ENCODE measurements at regions not wholly inside any gene's neighbourhood (a gene's known extent, or its start where the extent isn't known, plus 50 kb on each side); places are given as distances from the start of the nearest gene placed in this dataset.
"Not testable (repeated sequence)": the region's sequence is repeated elsewhere in the genome, so short reads cannot be mapped to it uniquely, and the experiment has no call there.

DNA sequence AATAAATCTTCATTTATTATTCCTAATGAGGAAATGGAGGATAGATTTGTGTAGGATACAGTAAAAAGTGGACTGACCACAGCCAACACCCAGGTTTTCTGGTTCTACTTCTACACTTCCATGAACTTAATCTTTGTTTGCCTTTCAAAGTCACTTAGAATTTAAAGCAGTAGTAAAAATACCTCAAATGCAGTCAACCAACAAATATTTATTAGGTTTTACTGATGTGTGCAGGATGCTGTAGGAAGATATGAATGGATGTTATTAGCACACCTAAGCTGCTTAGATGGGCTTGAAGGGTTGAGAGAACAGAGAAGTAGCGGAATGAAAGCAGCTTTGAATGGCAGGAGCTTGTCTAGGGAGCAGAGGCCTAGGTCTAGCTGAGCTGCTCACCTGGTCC, 201.1 kb downstream of the PALM2AKAP2 start:
- DNase-seq, result no peak

DNA sequence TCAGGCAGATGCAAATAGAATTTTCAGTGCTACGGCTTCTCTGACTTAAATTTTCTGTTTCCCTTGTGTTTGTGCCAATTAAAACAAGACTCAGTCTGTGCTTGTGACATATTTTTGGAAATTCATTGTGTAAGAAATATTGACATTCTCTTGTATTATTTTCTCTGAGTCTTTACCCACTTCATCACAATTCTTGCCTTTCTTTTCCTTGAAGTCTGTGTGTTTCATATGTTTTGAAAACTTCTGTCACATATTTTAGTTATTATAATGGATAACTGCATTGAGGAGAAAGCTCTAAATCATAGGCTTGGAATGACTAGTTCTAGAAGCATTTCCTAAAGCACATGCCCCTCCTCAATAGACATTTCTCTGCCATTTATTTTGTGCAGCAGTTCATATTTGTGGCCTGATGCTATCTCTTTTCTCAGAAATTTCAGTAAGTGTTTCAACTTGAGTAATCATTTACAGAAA, 206.6 kb downstream of the PALM2AKAP2 start:
- no peak for DNase-seq

DNA sequence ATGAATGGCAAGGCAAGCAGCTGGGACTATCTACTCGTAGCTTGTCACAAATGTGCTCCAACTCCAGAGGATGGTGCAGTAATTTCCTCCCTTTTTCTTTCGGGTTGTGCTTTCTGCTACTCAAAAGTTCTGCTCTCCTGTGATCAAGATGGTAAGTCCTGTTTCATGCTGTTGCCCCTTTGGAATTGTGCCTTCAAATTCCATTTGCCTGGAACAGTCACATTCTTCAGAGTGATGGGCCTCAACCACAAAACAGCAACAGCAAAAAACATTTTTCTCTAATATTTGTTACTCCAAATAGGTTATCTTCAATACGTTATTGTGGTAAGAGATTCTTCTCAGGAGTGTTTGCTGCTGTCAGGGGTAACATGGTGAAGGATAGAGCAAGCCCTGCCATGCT, 209.3 kb downstream of the PALM2AKAP2 start:
- no peak for DNase-seq

DNA sequence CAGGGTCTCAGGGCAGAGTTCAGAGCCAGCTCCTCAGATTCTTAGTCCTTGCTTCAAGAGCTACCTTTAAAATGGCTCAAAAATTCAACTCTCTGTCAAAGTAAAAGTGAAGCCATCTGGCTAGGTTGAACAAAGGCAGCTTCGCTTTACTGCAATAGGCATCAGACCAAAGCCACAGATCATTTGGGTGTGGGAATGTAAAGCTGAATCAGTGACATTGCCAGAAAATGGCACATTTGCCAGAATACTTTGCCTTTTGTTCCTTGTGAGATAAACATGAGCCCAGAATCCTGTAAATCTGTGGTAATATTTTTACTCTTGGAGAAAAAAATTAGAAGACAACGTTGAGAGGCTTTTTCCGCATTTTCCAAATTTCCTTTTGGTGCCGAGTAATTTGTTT, 210.5 kb downstream of the PALM2AKAP2 start:
- DNase-seq, result no peak

DNA sequence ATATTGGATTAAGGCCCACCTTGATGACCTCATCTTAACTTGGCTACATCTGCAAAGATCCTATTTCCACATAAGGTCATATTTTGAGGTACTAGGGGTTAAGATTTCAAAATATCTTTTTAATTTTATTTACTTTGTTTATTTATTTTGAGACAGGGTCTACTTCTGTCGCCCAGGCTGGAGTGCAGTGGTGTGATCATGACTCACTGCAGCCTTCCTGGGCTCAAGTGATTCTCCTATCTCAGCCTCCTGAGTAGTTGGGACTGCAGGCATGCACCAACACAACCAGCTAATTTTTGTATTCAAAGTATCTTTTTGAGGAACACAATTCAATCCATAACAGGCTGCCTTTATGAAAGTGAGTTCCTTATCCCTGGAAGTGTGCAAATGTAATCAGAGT, 212.3 kb downstream of the PALM2AKAP2 start:
- DNase-seq, result no peak

DNA sequence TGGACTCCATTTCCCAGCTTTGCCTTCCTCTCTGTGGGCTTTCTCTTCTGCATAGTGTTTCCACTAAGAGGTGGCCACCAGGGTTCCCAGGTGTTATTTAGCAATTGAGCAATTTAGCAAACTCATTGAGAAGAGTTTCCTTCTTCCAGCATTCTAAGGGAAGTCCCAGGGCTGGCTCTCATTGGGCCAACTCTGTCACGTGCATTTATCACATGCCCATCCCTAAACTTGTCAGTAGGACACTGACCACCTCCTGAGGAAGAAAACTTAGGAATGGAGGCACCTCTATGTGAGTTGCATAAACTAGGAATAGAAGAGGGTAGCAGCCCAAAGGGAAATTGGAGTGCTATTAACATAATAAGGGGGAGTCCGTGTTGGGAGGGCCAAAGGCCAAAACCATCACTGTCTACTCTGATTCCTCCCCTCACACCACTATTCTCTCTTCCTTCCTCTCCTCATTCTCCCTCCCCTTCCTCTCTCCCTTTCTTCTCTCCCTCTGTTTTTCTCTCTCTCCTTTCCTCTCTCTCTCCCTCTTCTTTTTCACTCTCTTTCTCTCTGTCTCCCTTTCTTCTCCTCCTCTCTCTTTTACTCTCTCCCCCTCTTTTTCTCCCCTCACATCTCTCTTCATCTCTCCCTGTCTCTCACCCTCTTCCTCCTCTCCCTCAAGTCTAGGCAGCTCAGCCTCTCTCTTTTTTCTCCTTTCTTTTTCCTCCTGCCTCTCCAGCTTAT, 213.4 kb downstream of the PALM2AKAP2 start:
- no peak for DNase-seq

DNA sequence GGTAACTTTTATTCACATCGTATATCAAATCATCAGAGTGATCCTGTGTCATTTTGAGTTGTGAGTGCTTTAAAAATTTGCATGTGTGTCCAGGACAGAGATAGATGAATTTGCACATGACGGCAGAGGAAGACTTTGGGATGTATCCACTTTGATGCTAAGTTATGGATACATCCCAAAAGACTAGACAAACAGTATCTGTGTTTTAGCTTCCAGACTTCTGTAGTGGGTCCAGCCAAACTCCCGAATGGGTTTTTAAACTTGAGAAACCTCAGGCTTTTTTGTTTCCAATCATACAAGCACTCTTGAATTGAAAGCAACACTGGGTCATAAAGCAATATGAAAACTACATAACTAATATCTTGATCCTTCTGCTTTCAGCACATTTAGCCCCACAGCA, 213.8 kb downstream of the C9orf152 start:
- no peak for DNase-seq

DNA sequence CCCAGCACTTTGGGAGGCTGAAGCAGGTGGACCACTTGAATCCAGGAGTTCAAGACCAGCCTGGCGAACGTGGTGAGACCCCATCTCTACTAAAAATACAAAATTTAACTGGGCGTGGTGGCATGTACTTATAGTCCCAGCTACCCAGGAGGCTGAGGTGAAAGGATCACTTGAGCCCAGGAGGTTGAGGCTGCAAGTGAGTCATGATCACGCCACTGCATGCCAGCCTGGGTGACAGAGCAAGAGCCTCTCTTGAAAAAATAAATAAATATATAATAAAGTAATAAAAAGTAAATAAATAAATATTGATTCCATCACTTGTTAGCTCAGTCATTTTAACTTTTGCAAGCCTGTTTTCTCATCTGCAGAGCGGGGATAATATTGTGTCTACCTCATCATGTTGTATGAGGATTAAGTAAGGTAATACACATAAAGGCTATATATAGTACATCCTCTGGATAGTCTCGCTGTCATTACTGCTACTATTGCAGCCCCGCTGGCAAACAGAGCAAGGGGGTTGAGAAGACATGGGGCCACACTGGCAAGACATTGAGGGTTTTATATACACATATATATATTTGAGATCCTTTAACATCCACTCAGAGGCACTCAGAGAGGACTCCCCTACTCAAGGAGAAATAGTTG, 210.9 kb downstream of the C9orf152 start:
- no peak for DNase-seq

DNA sequence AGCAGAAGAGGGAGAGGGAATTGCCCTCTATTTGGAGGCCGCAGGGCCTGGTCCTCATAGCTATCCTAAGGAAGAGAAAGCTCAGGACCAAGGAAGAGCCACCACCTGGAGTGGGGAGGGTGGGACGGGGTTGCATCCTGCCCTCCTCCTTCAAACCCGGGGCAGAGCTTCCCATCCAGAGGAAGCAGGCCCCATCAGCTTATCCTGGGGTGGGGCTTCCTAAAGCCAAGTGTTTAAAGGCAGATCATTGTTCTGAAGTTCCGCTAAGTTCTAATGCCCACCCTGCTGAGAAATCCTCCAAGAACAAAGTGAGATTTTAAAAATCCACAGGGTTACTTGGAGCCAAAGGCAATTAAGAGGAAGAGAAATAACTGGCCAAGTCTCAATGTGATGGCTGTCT, 210.3 kb downstream of the C9orf152 start:
- no peak for DNase-seq

DNA sequence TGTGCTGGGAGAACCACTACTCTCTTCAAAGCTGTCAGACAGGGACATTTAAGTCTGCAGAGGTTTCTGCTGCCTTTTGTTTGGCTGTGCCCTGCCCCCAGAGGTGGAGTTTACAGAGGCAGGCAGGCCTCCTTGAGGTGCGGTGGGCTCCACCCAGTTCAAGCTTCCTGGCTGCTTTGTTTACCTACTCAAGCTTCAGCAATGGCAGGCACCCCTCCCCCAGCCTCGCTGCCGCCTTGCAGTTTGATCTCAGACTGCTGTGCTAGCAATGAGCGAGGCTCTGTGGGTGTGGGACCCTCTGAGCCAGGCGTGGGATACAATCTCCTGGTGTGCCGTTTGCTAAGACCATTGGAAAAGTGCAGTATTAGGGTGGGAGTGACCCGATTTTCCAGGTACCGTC, 202.4 kb downstream of the C9orf152 start:
- not testable (repeated sequence) for DNase-seq

DNA sequence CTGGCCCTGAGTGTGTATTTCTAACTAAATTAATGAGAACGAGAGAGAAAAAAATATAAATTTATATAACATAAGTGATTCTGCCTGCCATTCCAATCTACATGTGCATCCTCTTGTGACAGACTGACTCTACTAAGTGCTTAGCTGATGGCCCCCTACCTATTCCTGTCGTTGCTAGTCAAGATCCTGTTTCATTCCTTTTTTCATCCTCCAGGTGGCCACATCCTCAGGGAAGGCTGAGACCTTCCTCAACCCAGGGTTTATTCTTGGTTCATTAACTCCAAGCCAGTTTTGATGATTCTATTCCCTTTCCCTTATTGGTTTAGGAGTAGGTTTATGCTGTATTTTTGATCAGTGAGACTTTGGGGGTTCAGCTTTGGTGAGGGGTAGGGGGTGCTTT, 201.3 kb downstream of the C9orf152 start:
- no peak for DNase-seq

DNA sequence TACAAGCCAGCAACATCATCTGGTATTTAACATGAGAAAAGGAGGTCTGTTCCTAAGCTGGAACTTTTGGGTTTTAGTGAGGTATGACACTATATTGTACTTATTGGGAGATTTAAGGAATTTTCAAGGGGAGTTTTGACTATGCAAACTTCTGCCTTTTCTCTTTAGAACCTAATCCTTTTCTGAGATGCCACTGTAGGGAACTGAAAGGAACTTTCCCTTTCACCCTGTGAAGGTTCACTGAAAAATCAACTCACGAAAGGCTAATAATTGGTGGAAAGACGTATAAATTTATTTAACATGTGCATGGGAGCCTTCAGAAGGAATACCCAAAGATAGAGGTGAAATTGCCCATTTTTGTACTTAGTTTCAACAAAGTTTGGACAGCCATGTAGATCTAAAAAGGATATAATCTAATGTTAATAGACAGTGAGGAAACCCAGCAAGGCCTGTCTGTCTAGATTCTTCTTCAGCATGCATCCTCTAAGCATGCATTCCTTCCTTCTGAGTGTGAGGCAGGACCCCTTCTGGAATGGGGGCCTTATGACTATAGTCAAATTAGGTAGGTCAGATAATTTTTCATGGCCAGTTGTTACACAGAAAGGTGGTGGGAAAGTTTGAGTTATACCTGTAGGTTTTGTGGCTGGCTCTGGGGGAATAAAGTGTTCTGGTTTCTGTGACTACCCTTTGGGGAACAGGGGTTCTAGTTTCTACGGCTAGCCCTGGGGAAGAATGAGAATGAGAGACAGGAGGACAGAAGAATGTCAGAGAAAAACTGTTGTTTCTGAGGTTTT, 200.3 kb downstream of the C9orf152 start:
- no peak for DNase-seq

DNA sequence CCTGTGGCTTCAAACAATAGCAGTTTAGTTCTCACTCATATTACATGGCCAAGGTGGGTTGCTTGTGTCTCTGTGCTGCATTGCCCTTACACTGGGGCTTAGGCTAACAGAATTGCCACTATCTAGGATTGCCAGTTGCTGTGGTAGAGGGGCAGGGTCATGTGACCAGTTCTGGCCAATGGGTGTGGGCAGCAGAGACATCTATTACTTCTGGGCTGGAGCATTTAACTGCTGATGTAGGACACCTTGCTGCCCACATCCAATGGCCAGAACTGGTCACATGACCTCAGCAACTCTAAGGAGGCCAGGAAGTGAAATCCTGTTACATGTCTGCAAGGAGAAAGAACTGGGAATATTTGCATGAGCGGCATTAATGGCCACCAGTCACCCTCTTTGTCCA, 199.3 kb downstream of the C9orf152 start:
- DNase-seq, result no peak

DNA sequence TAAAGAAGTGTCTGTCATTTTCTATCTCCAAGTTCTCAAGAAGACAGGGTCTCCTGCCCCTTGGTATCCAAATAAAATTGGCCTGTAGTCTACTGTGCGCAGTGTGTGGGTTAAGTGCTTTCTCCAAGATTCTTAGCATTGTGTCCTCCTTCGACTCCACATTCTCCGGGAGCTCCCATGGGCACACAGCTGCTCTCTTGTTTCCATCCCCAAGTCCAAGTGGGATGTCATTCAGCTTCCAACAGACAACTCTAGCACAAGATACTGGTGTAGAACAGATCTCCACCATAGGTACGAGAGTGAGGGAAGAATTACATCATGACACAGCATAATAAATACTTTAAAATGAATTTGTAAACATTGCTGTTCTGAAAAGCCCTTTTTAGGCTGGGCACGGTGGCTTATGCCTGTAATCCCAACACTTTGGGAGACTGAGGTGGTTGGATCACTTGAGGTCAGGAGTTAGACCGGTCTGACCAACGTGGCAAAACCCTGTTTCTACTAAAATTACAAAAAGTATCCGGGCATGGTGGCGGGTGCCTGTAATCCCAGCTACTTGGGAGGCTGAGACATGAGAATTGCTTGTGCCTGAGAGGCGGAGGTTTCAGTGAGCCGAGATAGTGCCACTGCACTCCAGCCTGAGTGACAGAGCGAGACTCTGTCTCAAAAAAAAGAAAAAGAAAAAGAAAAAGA, 196.2 kb downstream of the C9orf152 start:
- no peak for DNase-seq

DNA sequence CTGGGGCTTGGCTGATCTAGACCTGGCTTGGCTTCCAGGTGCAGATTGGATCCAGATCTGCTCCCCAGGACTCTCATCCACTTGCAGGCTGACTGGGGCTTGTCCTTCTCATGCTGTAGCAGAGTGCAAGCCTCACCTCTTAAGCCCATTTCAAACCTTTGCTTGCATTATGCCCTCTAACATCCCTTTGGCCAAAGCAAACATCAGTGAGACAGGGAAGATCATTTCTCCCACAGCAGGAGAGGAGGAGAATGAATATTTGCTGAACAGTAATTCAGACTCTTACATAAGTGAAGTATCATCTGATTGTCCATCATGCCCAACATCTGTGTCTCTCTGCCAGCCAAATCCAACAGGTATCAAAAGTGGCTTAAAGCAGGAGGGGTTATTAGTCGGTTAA, 194.9 kb downstream of the C9orf152 start:
- no peak for DNase-seq

DNA sequence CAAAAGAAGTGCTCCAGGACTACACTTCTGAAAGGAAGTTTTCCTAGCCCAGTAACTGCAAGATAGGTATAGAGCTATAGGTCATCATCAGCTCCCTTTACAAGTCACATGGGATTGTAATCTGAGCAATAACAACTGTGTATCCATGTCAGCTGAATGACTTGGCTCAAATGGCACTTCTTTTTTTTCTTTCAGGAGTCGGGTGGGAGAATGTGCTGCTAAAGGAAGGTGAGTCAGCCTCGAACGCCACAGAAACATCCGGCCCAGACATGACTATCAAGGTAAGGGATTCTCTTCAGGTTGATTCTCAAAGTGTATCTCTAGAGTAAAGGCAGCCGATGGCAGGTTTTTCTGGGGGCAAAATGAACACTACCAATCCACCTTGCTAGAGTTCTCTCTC, 192.2 kb downstream of the C9orf152 start:
- DNase-seq, result no peak

DNA sequence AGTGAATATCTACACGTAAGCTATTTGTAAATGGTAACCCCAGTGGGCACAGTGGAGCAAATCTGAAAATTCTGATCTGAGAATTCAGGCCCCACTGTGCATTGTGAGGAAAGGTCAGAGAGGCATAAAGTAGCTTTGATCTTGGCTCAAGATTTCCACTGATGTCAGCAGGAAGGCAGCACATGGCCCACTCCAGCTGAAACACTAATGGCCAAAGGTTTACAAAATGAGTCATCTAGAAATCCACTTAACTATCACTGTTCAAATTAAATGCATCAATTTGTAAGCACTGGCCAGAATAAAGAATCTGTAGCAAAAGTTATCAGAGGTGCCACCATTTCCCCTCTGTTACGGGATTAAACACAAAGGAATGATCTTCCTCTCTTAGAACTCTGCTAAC, 191.6 kb downstream of the C9orf152 start:
- DNase-seq, result no peak

DNA sequence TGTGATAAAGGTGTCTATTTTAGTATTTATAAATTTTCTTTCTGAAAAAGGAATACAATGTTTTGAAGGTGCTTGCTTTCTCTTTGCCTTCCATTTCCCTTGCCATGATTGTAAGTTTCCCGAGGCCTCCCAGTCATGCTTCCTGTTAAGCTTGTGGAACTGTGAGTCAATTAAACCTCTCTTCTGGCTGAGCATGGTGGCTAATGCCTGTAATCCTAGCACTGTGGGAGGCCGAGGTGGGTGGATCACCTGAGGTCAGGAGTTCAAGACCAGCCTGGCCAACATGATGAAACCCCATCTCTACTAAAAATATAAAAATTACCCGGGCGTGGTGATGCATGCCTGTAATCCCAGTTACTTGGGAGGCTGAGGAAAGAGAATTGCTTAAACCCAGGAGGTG, 187.7 kb downstream of the C9orf152 start:
- DNase-seq, result not testable (repeated sequence)

DNA sequence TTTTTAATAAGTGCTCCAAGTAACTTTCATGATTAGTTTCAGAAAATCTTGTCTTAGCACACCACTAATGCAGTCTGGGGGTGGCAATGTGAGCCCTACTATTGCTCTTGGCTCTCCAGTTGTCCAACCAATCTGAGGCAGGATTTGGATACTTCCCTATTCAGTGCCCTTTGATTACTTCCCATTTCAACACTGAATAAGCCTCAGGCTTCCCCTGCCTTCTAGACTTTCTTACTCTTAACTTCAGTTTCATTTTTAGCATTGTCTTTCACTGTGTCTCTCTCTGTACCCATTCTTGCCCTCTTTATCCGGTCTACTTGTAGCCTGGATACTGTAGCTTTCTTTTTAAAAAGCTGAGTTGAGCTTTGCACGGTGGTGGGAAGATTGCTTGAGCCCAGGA, 186.1 kb downstream of the C9orf152 start:
- peak; percentile 22 for DNase-seq

DNA sequence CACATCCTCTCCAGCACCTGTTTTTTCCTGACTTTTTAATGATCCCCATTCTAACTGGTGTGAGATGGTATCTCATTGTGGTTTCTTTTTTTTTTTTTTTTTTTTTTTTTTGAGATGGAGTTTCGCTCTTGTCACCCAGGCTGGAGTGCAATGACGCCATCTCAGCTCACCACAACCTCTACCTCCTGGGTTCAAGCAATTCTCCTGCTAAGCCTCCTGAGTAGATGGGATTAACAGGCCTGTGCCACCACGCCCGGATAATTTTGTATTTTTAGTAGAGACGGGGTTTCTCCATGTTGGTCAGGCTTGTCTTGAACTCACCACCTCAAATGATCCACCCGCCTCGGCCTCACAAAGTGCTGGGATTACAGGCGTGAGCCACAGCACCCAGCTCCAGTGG, 184.7 kb downstream of the C9orf152 start:
- not testable (repeated sequence) for DNase-seq

DNA sequence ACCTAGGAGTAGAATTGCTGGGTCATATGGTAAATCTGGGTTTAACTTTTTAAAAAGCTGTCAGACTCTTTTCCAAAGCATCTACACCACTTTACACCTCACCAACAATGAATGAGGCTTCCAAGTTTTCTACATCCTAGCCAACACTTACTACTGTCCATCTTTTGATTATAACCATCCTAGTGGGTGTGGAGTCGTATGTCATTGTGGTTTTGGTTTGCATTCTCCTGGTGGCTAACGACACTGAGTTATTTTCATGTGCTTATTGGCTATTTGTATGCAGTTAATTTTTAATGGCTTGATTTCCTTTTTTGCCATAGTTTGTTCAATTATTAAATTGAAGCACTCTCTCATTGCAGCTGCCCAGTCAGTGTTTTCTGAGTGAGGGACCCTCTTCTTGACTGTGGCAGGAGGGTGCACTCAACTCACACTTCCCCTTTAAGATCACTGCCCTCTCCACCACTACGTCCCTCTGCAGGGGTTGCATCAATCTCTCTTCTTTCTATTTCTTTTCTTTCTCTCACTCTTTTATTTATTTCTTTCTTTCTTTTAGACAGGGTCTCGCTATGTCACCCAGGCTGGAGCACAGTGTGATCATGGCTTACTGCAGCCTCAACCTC, 182.3 kb downstream of the C9orf152 start:
- no peak for DNase-seq

DNA sequence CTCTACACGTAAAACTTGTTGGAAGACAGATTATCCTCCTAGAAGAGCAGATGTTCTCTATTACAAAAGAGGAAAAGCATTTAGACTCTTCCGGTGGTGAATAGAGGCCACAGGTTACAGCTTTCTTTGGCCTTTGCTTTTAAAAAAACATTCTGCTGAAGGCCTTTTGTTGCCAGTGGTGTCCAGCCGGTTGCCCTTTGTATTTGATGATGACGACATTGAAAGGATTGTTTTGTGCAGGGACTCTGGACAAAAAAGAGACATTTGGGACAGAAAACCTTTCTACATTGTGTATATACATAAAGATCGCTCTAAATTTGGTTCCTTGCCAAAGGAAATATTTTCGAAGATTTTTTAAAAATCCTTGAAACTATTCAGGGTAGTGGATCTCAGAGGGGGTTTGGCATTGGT, 180.3 kb downstream of the C9orf152 start:
- DNase-seq, result peak; percentile 37

DNA sequence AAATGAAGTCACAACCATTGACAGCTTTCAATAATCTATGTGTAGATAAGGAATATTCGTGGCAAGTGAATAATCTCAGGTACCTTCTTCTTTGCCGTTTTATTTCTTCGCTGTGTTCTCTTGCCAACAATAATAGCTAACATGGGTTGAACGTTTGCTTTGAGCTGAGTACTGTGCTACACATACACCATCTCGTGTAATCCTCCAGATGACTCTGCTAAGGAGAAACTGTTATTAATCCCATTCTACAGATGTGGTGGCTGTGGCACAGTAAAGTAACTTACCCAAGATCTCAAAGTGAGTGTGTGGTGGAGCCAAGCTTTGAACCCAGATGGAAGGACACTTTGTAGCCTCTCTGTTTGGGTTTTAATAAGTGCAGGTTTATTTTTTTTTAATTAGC, 179.7 kb downstream of the C9orf152 start:
- DNase-seq, result no peak

Data from midbrain (tissue), 1 donor.